Chondrocyte (in vitro differentiated cells): ENCODE measurements at regions not wholly inside any gene's neighbourhood (a gene's known extent, or its start where the extent isn't known, plus 50 kb on each side); places are given as distances from the start of the nearest gene placed in this dataset.

Experiments
- DNase-seq: peaks from one replicate; pipeline ENCODE4 v3.0.0; 2021; ENCODE audit warnings: mixed read lengths, low spot score
- H3K27ac Mint-ChIP-seq: one replicate; pipeline ENCODE4 v1.8.0; 2021; ENCODE audit warnings: mild to moderate bottlenecking, moderate library complexity, mixed read lengths; ENCODE audit not compliant: unreplicated experiment
- H3K27me3 Mint-ChIP-seq: 2 replicates; pipeline ENCODE4 v1.8.0; 2021; ENCODE audit warnings: low read depth, mixed read lengths
- H3K36me3 Mint-ChIP-seq: 2 replicates; pipeline ENCODE4 v1.8.0; 2021; ENCODE audit warnings: low read depth, mixed read lengths
- H3K4me1 Mint-ChIP-seq: 2 replicates; pipeline ENCODE4 v1.8.0; 2021; ENCODE audit warnings: low read depth, mild to moderate bottlenecking, mixed read lengths
- H3K4me3 Mint-ChIP-seq: one replicate; pipeline ENCODE4 v1.8.0; 2021; ENCODE audit warnings: mild to moderate bottlenecking, moderate library complexity, mixed read lengths; ENCODE audit not compliant: unreplicated experiment
- H3K9me3 Mint-ChIP-seq: 2 replicates; pipeline ENCODE4 v1.8.0; 2021; ENCODE audit warnings: low read depth, mixed read lengths
- TF ChIP-seq, protein P1 (sequence below): fragments of 200-600 bp; sonication (generic); IDR thresholded peaks from 2 replicates; pipeline ENCODE4 v1.5.0; 2021; ENCODE audit warnings: antibody characterized with exemption, mild to moderate bottlenecking, moderate library complexity

DNA sequence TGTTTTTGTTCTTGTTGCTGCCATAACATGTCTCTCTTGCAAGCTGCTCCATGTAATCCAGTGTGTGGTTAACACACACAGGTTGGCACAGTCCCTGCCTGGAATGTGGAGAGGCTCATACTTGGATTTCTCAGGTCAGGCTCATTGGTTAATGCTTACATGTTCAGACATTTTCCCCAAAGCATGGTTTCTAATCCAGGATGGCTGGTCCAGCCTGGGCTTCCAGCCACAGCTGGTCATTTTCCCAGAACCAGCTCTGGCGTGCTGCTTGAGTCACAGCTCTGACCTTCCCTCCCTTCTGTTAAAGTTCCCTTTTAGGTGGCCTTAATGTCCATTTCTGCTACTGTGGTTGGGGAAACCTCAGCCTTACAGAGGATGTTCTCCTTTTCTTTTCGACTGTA, 294.3 kb downstream of the TAF11L14 start:
- H3K9me3 Mint-ChIP-seq = peaks cover 12% of the 10 kb centered on the region
- no peaks in the 10 kb centered on the region for H3K27me3 Mint-ChIP-seq
- H3K36me3 Mint-ChIP-seq = no peaks in the 10 kb centered on the region
- H3K27ac Mint-ChIP-seq = peak overlapping the region; percentile 75
- peaks cover 19% of the 10 kb centered on the region for H3K4me1 Mint-ChIP-seq
- DNase-seq = no peak
- H3K4me3 Mint-ChIP-seq = no peak overlapping the region
- TF ChIP-seq, protein P1, sequence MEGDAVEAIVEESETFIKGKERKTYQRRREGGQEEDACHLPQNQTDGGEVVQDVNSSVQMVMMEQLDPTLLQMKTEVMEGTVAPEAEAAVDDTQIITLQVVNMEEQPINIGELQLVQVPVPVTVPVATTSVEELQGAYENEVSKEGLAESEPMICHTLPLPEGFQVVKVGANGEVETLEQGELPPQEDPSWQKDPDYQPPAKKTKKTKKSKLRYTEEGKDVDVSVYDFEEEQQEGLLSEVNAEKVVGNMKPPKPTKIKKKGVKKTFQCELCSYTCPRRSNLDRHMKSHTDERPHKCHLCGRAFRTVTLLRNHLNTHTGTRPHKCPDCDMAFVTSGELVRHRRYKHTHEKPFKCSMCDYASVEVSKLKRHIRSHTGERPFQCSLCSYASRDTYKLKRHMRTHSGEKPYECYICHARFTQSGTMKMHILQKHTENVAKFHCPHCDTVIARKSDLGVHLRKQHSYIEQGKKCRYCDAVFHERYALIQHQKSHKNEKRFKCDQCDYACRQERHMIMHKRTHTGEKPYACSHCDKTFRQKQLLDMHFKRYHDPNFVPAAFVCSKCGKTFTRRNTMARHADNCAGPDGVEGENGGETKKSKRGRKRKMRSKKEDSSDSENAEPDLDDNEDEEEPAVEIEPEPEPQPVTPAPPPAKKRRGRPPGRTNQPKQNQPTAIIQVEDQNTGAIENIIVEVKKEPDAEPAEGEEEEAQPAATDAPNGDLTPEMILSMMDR = no peak

DNA sequence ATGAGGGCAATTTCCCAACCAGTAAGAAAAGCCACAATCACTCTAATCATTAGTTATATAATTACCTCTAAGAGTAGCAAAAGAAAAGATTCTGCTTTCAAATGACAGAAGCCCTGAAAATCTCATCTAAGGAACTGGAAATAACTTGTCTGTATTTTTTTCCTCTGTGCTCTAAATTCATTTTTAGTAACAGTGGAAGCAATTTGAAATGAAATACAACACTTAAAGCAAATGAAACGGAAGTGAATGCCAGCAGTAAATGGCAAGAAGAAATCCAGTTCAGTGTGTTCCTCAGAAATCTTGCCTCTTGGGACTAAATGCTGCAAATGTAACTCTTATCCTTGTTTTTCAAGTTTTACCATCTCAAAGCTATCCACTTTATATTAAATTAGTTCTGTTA, 294.9 kb downstream of the TAF11L14 start:
- peaks cover 2% of the 10 kb centered on the region for H3K36me3 Mint-ChIP-seq

DNA sequence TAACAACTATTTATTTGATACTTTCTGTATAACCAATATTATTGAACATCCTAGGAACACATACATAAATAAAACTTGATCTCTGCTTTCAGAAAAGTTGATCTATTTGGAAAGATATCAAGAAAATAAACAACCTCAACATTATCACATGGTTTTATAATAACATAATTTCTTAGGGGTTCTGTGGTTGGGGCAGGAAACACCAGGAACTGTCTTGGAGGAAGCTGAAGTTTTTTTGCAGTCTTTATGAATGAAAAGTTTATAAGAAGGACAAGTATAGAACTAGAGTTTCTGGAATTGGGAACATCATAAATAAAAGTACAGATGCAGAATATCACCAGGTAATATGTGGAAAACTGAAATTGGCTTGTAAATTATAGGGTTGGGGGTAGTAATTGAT, 296.1 kb downstream of the TAF11L14 start:
- Mint-ChIP-seq H3K36me3 (peaks cover 10% of the 10 kb centered on the region), H3K27me3 (no peaks in the 10 kb centered on the region), H3K4me3 (no peak overlapping the region), H3K4me1 (peaks cover 19% of the 10 kb centered on the region), H3K27ac (no peak overlapping the region), H3K9me3 (peaks cover 25% of the 10 kb centered on the region)
- TF ChIP-seq, protein P1 = no peak
- no peak for DNase-seq

More for the DNA sequence above, 294.9 kb downstream of the TAF11L14 start:
- peaks cover 16% of the 10 kb centered on the region for H3K9me3 Mint-ChIP-seq
- TF ChIP-seq, protein P1 = no peak
- DNase-seq = no peak
- H3K4me3 Mint-ChIP-seq = peak overlapping the region; percentile 2
- peak overlapping the region; percentile 75 for H3K27ac Mint-ChIP-seq
- no peaks in the 10 kb centered on the region for H3K27me3 Mint-ChIP-seq
- H3K4me1 Mint-ChIP-seq = peaks cover 19% of the 10 kb centered on the region

DNA sequence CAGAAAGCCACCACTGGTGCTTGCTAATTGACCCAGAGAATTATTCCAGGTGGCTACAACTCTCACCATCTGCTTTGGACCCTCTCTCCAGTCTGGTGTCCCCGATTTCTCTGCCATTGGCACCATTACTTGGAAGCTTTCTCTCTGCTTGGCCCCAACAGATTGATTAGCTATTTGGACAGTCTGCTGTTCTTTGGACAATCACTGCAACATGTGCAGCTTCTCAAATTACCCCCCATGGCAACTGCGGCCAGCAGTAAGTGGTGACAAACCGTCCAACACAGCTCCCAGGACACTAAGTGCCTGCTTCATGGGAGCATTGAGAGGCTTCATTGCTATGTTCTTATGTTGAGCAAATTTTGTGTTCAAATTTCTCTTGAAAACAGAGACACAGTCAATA, 309.8 kb downstream of the TAF11L14 start:
- peaks cover 23% of the 10 kb centered on the region for H3K9me3 Mint-ChIP-seq
- no peak overlapping the region for H3K4me3 Mint-ChIP-seq
- no peaks in the 10 kb centered on the region for H3K27me3 Mint-ChIP-seq
- TF ChIP-seq, protein P1 = no peak
- DNase-seq = no peak
- no peak overlapping the region for H3K27ac Mint-ChIP-seq
- peaks cover 3% of the 10 kb centered on the region for H3K36me3 Mint-ChIP-seq
- no peaks in the 10 kb centered on the region for H3K4me1 Mint-ChIP-seq

DNA sequence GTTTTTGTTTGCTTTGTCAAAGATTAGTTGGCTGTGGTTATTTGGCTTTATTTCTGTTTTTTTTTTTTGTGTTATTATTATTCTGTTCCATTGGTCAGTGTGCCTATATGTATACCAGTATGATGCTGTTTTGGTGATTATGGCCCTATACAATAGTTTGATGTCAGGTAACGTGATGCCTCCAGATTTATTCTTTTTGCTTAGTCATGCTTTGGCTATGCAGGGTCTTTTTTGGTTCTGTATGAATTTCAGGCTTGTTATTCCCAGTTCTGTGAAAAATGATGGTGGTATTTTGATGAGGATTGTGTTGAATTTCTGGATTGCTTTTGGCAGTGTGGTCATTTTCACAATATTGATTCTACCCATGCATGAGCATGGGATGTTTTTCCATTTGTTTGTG, 312.8 kb downstream of the TAF11L14 start:
- TF ChIP-seq, protein P1 = no peak
- Mint-ChIP-seq H3K4me3 (no peak overlapping the region), H3K9me3 (peaks cover 42% of the 10 kb centered on the region), H3K4me1 (peaks cover 10% of the 10 kb centered on the region), H3K36me3 (peaks cover 4% of the 10 kb centered on the region), H3K27ac (no peak overlapping the region), H3K27me3 (no peaks in the 10 kb centered on the region)
- DNase-seq = no peak
